ENCODE measurements at regions not wholly inside any gene's neighbourhood (a gene's known extent, or its start where the extent isn't known, plus 50 kb on each side); places are given as distances from the start of the nearest gene placed in this dataset.

GRCh38 chr4:31905363-31905762 lies 1185.2 kb downstream of the PCDH7 start:
- H3K4me3 ChIP-seq (ENCODE audit: low read depth, low read length) = no peak overlapping the region
- H3K27me3 ChIP-seq (ENCODE audit: control insufficient read depth, insufficient read depth, low read length) = no peaks in the 10 kb centered on the region
- H3K27ac ChIP-seq = no peak overlapping the region
- TF ChIP-seq CTCF (IDR thresholded peaks at IDR 0.05) = no peak
- H3K4me1 ChIP-seq = no peaks in the 10 kb centered on the region
- H3K9ac ChIP-seq = no peak overlapping the region
- H2AFZ ChIP-seq = no peak overlapping the region
- H3K36me3 ChIP-seq (ENCODE audit: control insufficient read depth, insufficient read depth, low read length) = no peaks in the 10 kb centered on the region
- no peaks in the 10 kb centered on the region for H3K79me2 ChIP-seq
- H3K4me2 ChIP-seq (ENCODE audit: low read length) = no peak overlapping the region
- H3K9me3 ChIP-seq (ENCODE audit: control insufficient read depth, low read length) = no peaks in the 10 kb centered on the region

GRCh38 chr4:31908261-31908660 lies 1188.1 kb downstream of the PCDH7 start:
- no peaks in the 10 kb centered on the region for H3K79me2 ChIP-seq
- no peak overlapping the region for H3K9ac ChIP-seq
- TF ChIP-seq CTCF (IDR thresholded peaks at IDR 0.05) = no peak
- H3K4me1 ChIP-seq = no peaks in the 10 kb centered on the region
- no peaks in the 10 kb centered on the region for H3K36me3 ChIP-seq (ENCODE audit: control insufficient read depth, insufficient read depth, low read length)
- no peaks in the 10 kb centered on the region for H3K27me3 ChIP-seq (ENCODE audit: control insufficient read depth, insufficient read depth, low read length)
- no peak overlapping the region for H3K27ac ChIP-seq
- H2AFZ ChIP-seq = no peak overlapping the region
- no peak overlapping the region for H3K4me2 ChIP-seq (ENCODE audit: low read length)
- H3K9me3 ChIP-seq (ENCODE audit: control insufficient read depth, low read length) = no peaks in the 10 kb centered on the region
- H3K4me3 ChIP-seq (ENCODE audit: low read depth, low read length) = no peak overlapping the region

- TF ChIP-seq CTCF (IDR thresholded peaks at IDR 0.05) = no peak
- Histone ChIP-seq H3K9me3 (ENCODE audit: control insufficient read depth, low read length) (no peaks in the 10 kb centered on the region), H3K4me2 (ENCODE audit: low read length) (no peak overlapping the region), H3K36me3 (ENCODE audit: control insufficient read depth, insufficient read depth, low read length) (no peaks in the 10 kb centered on the region), H2AFZ (no peak overlapping the region), H3K27me3 (ENCODE audit: control insufficient read depth, insufficient read depth, low read length) (no peaks in the 10 kb centered on the region), H3K4me1 (no peaks in the 10 kb centered on the region), H3K27ac (no peak overlapping the region), H3K4me3 (ENCODE audit: low read depth, low read length) (no peak overlapping the region), H3K9ac (no peak overlapping the region), H3K79me2 (no peaks in the 10 kb centered on the region)
Observed at GRCh38 chr4:31917334-31917733, 1197.2 kb downstream of the PCDH7 start.

- Histone ChIP-seq H2AFZ (no peak overlapping the region), H3K4me3 (ENCODE audit: low read depth, low read length) (no peak overlapping the region)
Observed at GRCh38 chr4:31918891-31919290, 1198.7 kb downstream of the PCDH7 start.

More at GRCh38 chr4:31918891-31919290, 1198.7 kb downstream of the PCDH7 start:
- H3K79me2 ChIP-seq = no peaks in the 10 kb centered on the region
- no peaks in the 10 kb centered on the region for H3K9me3 ChIP-seq (ENCODE audit: control insufficient read depth, low read length)
- H3K27me3 ChIP-seq (ENCODE audit: control insufficient read depth, insufficient read depth, low read length) = no peaks in the 10 kb centered on the region
- no peak overlapping the region for H3K27ac ChIP-seq
- TF ChIP-seq CTCF (IDR thresholded peaks at IDR 0.05) = no peak
- no peak overlapping the region for H3K4me2 ChIP-seq (ENCODE audit: low read length)
- no peaks in the 10 kb centered on the region for H3K4me1 ChIP-seq
- H3K36me3 ChIP-seq (ENCODE audit: control insufficient read depth, insufficient read depth, low read length) = no peaks in the 10 kb centered on the region
- H3K9ac ChIP-seq = no peak overlapping the region
